Ishikawa (cell line): ENCODE measurements at regions not wholly inside any gene's neighbourhood (a gene's known extent, or its start where the extent isn't known, plus 50 kb on each side); places are given as distances from the start of the nearest gene placed in this dataset.

Source experiments
- CEBPB ChIP-seq: IDR thresholded peaks from 2 replicates; pipeline ENCODE4 v1.6.1; 2012
- CREB1 ChIP-seq: IDR thresholded peaks from 2 replicates; pipeline ENCODE4 v1.6.1; 2012; ENCODE audit warnings: low read depth
- EGR1 ChIP-seq: IDR thresholded peaks from 2 replicates; pipeline ENCODE4 v1.6.1; 2012
- EP300 ChIP-seq: IDR thresholded peaks from 2 replicates; pipeline ENCODE4 v1.6.1; 2012; ENCODE audit warnings: borderline replicate concordance
- FOXM1 ChIP-seq: IDR thresholded peaks from 2 replicates; pipeline ENCODE4 v1.6.1; 2012; ENCODE audit warnings: low read depth, borderline replicate concordance
- NFIC ChIP-seq: IDR thresholded peaks from 2 replicates; pipeline ENCODE4 v1.6.1; 2012
- RAD21 ChIP-seq: IDR thresholded peaks from 2 replicates; pipeline ENCODE4 v1.6.1; 2012; ENCODE audit warnings: low read depth
- TEAD4 ChIP-seq: IDR thresholded peaks from 2 replicates; pipeline ENCODE4 v1.6.1; 2012
- YY1 ChIP-seq: IDR thresholded peaks from 2 replicates; pipeline ENCODE4 v1.6.1; 2012; ENCODE audit warnings: low read depth
- ZBTB7A ChIP-seq: IDR thresholded peaks from 2 replicates; pipeline ENCODE4 v1.6.1; 2012; ENCODE audit warnings: low read depth
- TF ChIP-seq, protein P1 (sequence below): IDR thresholded peaks from 2 replicates; pipeline ENCODE4 v1.6.1; 2012
- TF ChIP-seq, protein P2 (sequence below): IDR thresholded peaks from 2 replicates; pipeline ENCODE4 v1.6.1; 2012; ENCODE audit warnings: low read depth, mild to moderate bottlenecking
- TF ChIP-seq, protein P3 (sequence below): IDR thresholded peaks from 2 replicates; pipeline ENCODE4 v1.6.1; 2012

DNA sequence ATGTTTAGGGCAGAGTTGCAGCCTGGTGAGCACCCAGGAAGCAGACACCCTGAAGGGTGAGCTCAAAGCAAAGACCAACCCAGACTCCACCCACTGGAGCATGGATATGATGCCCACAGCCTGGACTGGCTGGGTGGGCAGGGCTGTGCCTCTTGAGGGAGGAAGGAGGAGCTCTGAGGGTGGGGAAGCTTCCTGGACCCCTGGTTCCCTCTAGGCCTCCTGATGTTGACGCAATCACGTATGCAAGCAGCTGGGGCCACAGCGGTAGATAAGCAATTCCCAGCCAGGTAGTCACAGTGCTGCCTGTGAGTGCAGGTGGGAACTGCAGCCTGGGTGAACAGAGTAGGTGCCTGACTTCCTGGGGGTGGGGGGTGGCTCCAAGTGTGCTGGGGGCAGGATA is 271.5 kb downstream of the CDK5RAP2 start:
- TF ChIP-seq YY1 (no peak), ZBTB7A (no peak), EP300 (no peak), TEAD4 (no peak), EGR1 (no peak), RAD21 (no peak), CREB1 (no peak), NFIC (no peak), CEBPB (no peak), FOXM1 (no peak)
- TF ChIP-seq, protein P1, sequence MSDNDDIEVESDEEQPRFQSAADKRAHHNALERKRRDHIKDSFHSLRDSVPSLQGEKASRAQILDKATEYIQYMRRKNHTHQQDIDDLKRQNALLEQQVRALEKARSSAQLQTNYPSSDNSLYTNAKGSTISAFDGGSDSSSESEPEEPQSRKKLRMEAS, result no peak
- TF ChIP-seq, protein P2, sequence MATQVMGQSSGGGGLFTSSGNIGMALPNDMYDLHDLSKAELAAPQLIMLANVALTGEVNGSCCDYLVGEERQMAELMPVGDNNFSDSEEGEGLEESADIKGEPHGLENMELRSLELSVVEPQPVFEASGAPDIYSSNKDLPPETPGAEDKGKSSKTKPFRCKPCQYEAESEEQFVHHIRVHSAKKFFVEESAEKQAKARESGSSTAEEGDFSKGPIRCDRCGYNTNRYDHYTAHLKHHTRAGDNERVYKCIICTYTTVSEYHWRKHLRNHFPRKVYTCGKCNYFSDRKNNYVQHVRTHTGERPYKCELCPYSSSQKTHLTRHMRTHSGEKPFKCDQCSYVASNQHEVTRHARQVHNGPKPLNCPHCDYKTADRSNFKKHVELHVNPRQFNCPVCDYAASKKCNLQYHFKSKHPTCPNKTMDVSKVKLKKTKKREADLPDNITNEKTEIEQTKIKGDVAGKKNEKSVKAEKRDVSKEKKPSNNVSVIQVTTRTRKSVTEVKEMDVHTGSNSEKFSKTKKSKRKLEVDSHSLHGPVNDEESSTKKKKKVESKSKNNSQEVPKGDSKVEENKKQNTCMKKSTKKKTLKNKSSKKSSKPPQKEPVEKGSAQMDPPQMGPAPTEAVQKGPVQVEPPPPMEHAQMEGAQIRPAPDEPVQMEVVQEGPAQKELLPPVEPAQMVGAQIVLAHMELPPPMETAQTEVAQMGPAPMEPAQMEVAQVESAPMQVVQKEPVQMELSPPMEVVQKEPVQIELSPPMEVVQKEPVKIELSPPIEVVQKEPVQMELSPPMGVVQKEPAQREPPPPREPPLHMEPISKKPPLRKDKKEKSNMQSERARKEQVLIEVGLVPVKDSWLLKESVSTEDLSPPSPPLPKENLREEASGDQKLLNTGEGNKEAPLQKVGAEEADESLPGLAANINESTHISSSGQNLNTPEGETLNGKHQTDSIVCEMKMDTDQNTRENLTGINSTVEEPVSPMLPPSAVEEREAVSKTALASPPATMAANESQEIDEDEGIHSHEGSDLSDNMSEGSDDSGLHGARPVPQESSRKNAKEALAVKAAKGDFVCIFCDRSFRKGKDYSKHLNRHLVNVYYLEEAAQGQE, result no peak
- TF ChIP-seq, protein P3, sequence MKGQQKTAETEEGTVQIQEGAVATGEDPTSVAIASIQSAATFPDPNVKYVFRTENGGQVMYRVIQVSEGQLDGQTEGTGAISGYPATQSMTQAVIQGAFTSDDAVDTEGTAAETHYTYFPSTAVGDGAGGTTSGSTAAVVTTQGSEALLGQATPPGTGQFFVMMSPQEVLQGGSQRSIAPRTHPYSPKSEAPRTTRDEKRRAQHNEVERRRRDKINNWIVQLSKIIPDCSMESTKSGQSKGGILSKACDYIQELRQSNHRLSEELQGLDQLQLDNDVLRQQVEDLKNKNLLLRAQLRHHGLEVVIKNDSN, result no peak
